LoVo (cell line): ENCODE measurements at regions not wholly inside any gene's neighbourhood (a gene's known extent, or its start where the extent isn't known, plus 50 kb on each side); places are given as distances from the start of the nearest gene placed in this dataset.

Experiments
- DNase-seq: peaks from one replicate; pipeline ENCODE4 v3.0.0-alpha.2; 2016; ENCODE audit warnings: low spot score

DNA sequence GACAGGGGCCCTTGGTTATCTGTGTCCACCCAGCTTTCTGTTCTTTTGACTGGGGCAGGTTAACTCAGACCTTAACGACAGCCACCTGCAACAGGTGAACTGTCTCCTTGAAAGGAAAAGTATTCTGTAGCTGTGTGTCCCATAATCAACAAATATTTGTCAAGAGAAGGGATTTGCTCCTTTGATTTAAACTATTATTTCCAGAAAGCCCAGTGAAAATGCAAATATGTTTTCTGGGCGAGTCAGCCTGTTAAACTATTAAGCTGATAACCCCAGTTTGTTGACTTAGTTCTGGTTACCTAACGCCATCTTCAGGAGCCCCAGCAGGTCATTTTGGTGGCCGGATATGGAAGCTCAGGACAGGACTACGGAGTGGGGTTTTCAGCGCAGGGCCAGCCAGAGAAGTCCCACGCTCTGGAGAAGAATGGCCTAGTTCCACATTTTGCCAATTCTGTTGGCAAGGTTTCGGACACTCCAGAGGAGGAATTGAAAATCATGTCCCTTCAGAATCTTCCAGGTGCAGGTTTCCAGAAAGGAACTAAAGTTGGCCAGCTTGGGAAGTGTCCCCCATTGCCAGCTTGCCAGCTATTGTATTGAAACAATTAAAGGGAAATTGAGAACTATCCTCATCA lies 54.5 kb downstream of the ADRA2A start:
- DNase-seq: no peak

DNA sequence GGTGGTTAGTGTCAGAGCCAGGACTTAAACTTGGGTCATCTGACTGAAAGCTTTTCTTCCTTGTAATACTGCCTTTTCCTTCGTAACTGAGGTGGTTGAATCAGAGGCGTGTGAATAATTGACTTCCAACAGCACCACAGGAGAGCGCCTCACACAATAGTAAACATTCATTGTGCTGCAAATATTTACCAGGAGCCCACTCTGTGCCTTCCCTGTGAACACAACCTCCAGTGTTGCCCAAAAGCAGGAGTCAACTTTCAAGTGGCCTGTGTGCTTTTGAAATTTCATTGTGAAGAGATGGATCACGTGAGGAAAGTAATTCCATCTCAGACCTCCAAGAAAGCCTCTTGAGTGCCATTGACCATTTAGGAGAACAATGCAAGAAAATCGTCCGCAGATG lies 60.2 kb downstream of the ADRA2A start:
- no peak for DNase-seq

DNA sequence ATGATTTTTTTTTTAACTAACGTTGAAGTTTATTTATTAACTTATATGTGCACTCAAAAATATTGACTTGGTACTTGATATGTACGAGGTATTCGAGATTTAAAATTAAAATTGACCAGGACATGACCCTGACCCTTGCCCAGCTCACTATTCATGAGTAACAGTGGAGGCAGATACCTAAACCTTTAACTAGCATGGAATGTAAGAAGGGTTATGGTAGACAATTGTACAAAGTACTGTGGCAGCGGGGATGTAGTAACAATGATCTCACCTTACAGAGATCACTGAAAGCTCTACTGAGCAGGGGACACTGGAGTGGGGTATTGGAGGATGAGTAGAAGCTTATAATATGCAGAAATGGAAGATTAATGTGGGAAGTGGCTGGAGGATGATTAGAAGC lies 60.8 kb downstream of the ADRA2A start:
- no peak for DNase-seq

DNA sequence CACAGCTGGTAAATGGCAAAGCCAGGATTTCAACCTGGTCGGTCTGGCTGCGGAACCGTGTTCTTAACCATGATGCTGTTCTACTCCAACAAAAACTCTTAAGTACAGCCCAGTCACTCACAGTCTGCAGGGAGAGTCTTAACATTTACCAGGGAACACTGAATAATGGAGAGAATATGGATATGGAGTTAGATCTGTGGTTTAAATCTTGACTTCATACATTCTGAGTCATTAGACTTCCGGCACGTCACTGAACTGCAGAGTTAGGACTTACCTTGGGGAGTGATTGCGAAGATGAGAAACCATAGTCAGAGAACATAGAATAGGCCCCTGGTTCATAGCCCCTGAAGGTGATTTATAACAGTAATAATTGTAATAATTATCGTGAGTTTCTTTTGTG lies 61.7 kb downstream of the ADRA2A start:
- DNase-seq: no peak

DNA sequence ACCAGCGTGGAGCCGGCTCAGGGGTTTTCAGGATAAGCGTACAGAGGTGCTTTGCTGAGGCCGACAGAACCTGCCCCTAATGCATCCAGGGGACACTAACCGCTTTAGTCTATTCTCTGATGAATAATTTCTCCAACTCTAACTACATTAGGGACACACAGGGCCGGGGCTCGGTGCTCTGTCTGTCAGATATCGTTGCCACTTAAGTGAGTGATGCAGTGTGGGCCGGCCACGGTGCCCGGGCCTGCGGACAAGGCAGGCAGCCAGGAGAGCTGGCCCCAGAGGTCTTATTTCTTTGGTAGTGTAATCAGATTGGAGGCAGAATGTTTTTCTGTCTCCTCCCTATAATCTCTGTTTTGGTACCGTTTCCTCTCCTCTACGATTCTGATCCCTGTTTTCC lies 62.7 kb downstream of the ADRA2A start:
- DNase-seq: no peak

DNA sequence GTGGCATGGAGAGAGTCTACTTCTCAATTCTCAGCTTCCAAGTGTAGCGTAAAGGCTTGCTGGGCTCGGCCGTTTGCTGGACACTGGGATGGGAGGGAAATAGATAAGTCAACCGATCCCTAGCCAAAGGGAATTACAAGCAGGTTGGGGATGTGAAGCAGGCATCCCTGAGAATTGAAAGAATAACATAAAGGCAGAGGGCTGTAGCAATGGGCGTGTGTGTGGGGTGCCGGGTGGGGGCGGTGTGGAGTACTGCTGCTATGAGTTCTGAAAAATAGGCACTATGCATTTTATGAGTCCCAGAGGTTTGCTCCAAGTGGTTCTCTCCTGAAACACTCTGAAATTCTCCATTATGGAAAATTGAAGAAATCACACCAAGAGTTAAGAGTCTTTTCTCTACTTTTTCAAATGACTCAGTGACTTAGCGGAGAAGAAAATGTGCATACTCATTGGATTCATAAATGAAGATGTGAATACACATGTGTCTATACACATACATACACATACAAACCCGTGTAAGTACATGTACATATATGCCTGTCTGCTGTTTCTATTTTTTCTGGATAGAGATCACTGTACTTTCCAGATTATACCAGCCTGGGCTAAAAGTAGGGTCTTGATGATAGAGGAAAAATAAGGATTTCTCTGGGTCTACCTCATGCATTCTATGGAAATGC lies 65.4 kb downstream of the ADRA2A start:
- no peak for DNase-seq

DNA sequence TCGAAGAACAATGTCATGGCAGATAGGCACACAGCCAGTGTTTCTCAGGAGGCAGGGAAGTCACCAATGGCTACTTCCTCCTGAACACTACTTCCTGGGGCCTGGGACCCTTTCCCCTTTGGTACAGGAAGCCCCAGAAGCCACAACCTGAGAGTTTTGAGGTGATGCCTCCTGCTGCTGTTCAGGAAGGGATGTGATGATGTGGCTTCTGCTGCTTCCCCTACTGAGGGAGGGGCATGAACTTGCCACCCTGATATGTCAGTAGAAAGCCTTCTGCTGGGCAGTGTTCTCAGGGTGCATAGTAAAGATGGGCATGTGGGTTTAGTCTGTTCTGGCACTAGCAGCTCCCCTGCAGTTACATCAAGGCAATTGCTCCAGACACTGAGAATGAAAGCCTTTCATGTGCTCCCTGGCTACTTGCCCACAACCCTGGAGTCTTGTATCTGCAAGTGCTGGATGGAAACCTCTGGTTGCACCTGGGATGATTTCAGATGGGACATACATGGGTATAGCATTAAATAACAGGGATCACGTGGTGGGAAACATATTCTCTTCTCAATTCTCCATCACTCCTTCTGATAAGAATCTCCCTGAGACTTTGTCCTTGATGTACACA lies 69.3 kb downstream of the ADRA2A start:
- DNase-seq: no peak

DNA sequence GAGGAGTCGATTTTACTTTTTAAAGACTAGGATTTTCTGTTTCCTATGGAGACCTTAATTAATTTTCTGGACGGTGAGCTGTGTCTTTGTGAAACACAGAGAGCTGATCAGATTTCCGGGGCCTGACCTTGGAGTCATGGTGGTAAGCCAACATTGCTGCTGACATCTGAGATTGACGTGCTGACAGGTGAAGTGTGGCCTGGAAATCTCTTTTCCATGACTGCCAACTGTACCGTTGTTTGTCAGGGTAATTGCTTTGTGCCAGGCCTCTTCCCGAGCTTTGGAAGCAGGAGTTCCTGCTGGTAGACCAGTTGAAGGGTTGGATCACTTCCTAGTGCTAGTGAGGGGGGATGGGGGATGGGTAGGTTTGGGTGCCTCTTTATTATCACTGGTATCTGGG lies 71.2 kb downstream of the ADRA2A start:
- no peak for DNase-seq

DNA sequence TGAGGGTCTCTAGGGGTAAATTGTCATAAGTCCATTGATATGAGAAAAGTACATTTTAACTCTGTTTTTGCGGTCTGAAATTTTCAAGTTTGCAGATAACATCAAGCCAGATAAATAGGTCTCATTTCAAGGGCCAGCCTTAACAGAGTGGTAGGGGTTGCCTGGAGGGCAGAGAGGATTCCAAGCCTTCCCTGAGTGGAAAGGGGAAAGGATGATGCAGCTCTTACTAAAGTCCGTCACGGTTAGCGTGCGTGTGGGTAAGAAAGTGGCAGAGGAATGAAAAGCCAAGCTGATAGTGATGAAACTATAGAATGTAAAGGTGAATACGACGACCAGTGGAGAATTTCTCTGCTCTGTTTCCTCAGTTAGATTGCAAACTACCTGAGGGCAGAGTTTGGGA lies 71.6 kb downstream of the ADRA2A start:
- no peak for DNase-seq

DNA sequence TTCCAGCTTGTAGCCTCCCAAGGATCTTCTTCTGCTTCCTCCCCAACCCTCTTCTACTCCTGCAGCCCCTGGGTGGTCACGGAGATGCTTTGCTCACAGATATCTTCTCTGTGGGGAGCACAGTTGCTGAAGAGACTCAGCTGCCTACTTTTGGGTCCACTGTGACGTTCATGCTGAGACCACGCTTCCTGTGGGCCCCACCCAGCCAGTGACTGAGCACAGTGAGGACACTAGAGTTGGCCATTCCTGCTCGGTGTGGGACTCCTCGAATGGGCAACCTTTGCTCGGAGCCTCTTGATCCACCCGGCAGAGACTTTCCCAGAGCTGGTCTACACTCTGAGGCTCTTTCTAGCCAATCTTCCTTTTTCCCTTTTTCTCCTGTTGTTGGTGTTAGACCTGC lies 73.9 kb downstream of the ADRA2A start:
- no peak for DNase-seq

DNA sequence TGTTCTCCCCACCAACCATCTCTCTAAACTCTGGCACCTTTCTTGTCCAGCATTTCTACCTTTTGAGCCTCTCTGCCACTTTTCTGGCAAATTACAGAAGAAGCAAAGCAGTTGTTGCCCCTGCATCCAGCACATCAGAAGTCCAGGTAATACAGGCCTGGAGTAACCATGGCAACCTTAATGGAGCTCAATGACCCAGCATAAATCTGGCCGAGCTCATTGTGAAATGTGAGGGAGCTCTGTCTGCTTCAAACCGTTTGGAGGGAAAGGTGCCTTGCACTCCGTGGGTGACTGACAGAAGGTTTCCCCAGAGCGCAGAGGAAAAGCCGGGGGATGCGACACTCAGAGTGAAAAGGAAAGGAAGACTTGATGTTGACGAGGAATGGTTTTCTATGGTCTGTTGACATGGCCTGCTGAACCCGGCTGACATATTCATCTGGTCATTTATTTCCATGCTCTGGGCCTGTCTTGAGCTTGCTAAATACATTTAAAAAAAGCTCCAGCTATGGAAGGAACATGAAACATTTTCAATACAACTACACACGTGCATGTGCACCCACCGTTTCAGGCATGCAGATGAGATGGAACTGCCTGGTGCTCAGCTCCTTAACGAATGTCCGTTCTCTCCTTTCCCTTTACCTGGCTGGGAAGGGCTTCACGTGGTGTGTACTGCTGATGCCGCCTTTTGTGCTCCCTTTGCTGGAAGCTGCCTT lies 74.9 kb downstream of the ADRA2A start:
- no peak for DNase-seq

DNA sequence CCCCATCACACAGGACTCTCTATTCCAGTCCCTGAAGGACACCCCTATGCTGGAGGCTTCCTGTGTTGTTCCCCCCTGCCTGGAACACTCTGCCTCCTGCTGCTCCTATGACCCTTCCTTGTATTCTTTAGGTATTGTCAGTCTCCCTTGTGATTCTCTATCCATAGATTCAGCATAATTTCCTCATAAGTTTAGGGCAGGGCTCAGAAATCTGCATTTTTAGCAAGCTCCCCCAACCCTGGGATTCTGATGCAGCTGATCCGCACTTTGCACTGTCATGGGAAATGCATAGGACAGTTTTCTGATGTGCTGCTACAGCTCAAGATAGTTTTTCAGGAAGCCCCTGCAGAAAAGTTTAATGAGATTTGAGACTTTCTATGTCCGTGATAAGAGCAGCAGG lies 79.9 kb downstream of the ADRA2A start:
- DNase-seq: no peak

DNA sequence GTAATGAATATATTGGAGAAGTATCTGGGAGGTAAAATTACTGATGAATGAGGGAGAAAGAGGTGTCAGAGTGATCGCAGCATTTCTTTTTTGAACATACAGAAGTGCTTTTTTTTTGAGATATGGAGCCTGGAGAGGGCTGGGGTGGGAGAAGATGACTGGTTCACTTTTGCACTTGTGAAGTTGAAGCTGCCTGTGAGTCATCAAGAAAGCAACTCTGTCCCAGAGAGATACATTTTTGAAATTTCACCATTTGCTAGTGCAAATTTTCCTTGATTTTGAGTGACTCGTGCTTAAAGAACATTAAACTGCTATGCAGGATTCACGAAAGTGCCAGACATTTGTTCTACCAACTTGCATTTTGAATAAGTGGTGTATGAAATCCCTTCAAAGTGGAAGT lies 81.8 kb downstream of the ADRA2A start:
- no peak for DNase-seq

DNA sequence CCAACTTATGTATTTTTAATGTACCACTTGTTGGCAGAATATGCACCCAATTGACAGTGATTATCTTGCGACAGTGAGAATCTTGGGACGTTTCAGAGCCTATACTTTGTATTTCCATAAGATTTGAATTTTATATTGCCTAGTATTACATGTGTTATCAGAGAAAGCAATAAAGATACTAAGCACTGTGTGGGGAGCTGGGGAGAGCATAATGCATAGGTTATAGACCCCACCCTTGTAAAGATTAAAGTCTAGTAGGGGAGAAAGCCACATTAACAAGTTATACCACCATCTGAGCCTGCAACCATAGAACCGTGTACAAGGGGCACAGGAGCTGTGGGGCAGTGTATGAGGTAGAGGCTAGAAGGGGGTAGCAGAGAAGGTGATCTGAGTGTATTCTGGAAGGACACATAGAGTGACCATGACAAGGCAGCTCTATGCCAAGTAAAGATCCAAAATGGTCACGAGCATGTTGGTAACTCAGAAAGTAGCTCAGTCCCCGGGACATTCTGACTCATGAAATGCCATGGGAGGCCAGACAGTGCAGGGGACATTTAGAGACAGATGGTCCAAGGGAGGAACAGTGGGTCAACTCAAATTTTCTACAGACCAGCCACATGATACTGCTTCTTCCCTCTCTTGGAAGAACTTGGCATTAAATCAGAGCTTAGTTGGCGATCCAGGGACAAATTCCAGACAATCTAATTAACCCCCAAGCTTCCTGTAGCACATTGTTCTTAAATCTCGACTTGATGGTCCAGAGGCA lies 84.5 kb downstream of the ADRA2A start:
- DNase-seq: no peak

DNA sequence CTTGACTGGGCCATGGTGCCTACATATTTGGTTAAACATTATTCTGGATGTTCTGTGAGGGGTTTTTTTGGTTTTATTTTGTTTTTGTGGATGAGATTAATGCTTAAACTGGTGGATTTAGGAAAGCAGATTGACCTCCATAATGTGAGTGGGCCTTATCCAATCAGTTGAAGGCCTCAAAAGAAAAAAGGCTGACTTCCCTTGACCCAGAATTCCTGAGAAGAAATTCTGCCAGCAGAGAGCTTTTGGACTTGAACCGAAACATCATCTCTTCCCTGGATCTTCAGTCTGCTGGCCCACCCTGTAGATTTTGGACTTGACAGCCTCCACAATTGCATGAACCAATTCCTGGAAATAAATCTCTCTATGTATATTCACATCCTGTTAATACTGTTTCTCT lies 94.4 kb downstream of the ADRA2A start:
- DNase-seq: no peak

DNA sequence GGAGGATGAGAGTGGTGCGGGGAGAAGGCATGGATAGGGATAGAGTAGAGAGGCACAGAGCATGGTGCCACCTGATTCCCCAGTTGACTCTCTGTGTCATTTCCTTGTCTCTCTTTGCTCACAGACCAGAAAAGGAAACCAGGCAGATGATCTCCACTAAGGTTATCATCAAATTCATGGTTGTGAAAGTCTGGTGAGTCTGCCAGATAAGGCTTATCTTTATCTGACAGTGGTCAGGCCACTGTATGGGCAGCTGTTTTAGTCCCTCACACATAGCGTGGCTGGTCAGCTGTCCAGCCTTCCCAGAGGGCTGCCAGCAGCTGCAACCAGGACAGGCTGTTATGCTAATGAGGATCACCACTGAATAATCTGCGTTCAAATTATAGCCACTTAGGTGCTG lies 99.0 kb downstream of the ADRA2A start:
- DNase-seq: no peak

DNA sequence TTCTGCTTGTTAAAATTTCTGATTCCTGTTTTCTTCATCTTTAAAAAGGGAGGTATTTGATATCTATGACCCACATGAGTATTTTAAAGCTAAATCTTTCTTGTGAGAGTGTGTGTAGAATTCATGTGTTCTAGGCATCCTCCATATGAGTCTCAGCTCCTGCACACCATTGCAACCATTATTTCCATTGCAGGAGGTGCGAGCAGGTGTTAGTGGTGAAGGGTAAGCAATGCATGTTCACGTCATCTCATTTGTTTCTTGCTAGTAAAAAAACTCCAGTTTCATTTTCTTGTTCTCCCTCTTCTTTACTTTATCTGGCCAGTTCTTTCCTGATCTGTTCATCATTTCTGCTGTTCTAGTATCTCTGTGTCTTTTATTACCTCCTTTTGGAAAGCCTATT lies 100.5 kb downstream of the ADRA2A start:
- DNase-seq: no peak

DNA sequence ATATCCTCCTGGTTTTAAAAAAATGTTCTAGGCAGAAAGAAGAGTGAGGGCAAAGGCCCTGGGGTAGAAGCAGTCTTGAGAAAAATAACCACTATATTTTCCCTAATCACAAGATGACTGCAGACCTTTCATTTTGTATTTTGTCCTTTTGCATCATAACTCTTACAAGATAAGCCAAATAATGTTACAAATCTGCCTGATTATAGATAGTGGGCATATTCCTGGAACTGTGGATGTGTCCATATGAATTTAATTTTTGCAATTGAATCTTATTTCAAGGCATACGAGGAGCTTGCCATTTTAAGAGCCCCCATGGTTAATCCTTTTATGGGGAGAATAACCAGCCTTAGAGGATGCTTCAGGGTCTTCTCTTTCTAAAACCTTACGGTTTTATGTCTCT lies 102.7 kb downstream of the ADRA2A start:
- DNase-seq: no peak

DNA sequence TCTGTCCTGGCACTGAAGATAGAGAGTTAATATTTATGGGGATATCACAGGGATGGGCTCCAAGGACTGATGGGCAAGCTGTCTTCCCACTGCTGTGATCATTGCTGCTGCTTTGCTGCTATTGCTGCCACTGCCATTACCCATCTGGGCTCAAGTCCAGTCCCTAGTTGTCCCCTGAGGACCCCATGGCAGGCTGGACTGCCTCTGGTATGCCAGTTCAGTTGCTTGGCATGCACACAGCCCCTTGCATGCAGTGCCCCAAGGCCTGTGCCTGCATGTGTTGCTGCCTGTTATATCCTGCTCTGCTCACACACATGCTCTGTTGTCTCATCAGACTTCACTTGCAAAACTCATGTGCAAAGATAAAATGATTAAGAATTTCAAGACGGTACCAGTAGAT lies 109.5 kb downstream of the ADRA2A start:
- DNase-seq: no peak

DNA sequence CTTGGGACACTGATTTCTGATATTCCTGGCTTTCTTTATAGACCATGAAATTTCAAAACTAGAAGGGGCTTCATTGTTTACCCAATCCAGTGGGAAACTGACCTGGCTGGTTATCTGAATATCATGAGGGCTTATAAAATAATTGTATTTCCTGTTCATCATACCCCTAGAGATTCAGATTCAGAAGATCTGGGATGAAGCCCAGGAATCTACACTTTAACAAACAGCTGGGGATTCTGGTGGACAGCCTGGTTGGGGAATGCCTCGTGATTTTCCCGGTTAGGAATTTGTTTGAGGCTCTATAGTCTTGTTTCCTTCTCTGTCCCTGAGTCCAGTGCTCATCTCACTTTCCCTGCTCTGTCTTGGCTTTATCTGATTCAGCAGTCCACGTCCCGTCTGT lies 110.3 kb downstream of the ADRA2A start:
- no peak for DNase-seq

DNA sequence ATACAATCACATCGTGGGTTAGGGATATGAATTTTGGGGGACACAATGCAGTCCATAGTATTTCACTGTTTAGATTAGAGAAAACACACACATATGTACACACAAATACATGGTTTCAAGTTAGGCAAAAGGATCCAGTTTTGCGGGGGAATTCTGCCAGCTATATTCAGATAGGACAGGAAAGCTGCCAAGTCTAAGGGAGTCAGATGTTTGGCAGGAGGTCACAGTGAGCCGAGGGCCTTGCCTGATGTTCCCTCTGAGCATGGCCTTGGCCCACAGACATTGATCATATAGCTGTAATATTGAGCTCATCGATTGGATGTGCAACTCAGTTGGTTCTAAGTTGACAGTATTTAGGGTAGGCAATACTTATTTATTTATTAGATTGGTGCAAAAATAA lies 122.8 kb downstream of the ADRA2A start:
- no peak for DNase-seq

DNA sequence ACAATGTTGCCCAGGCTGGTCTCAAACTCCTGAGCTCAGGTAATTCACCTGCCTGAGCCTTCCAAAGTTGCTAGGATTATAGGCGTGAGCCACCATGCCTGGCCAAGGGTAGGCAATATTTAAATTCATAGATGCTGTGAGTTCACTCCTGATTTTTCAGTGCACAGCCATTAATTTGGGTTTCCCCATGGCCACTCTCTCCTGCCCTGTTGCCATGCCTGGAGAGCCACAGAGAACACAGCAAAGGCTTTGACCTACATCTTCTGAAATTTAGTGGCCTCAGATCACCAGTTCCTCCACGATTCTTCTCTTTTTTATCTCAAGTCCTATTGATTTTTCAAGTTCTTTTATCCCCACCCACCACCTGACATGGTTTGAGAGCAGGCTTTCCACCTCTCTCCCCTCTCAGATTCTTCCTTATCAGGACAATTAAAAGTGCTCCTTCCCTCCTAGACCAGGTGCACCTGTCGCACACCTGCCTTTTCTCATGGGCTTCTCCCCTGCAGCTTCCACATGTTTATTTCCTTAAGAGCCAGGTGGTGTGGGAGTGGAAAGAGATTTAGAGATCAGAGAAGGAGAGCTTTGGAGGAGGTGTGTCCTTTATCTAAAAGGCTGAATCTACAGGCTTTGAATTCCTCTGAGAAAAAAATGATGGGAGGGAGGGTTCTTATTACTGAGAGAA lies 123.8 kb downstream of the ADRA2A start:
- no peak for DNase-seq
